ENCODE measurements at regions not wholly inside any gene's neighbourhood (a gene's known extent, or its start where the extent isn't known, plus 50 kb on each side); places are given as distances from the start of the nearest gene placed in this dataset.
"Not testable (repeated sequence)": the region's sequence is repeated elsewhere in the genome, so short reads cannot be mapped to it uniquely, and the experiment has no call there.

- intact Hi-C loops (cut with micrococcal nuclease): no loop called here
Observed at GRCh38 chr11:91075032-91075695, 852.3 kb upstream of the CHORDC1 start.

- intact Hi-C loops (cut with micrococcal nuclease): no loop called here
Observed at GRCh38 chr11:91067666-91068065, 844.8 kb upstream of the CHORDC1 start.

- intact Hi-C loops (cut with micrococcal nuclease): no loop called here
Observed at GRCh38 chr11:91066456-91067047, 843.7 kb upstream of the CHORDC1 start.

GRCh38 chr11:91063399-91063798 is 840.5 kb upstream of the CHORDC1 start:
- intact Hi-C loops (cut with micrococcal nuclease): not testable (repeated sequence)

GRCh38 chr11:91047882-91048281 is 825.0 kb upstream of the CHORDC1 start:
- intact Hi-C loops (cut with micrococcal nuclease): no loop called here

GRCh38 chr11:91046261-91046660 is 823.4 kb upstream of the CHORDC1 start:
- intact Hi-C loops (cut with micrococcal nuclease): no loop called here

GRCh38 chr11:91041626-91042025 is 818.8 kb upstream of the CHORDC1 start:
- intact Hi-C loops (cut with micrococcal nuclease): no loop called here

- intact Hi-C loops (cut with micrococcal nuclease): no loop called here
Observed at GRCh38 chr11:91023731-91024130, 800.9 kb upstream of the CHORDC1 start.

GRCh38 chr11:91011503-91011902 is 788.7 kb upstream of the CHORDC1 start:
- intact Hi-C loops (cut with micrococcal nuclease): no loop called here

GRCh38 chr11:91005458-91005857 is 782.6 kb upstream of the CHORDC1 start:
- intact Hi-C loops (cut with micrococcal nuclease): no loop called here

GRCh38 chr11:90997241-90997640 is 774.4 kb upstream of the CHORDC1 start:
- intact Hi-C loops (cut with micrococcal nuclease): no loop called here

- intact Hi-C loops (cut with micrococcal nuclease): not testable (repeated sequence)
Observed at GRCh38 chr11:90972159-90972558, 749.3 kb upstream of the CHORDC1 start.

- intact Hi-C loops (cut with micrococcal nuclease): no loop called here
Observed at GRCh38 chr11:90947930-90948329, 725.1 kb upstream of the CHORDC1 start.

- intact Hi-C loops (cut with micrococcal nuclease): no loop called here
Observed at GRCh38 chr11:90930252-90930651, 707.4 kb upstream of the CHORDC1 start.

GRCh38 chr11:90919332-90919731 is 696.5 kb upstream of the CHORDC1 start:
- intact Hi-C loops (cut with micrococcal nuclease): no loop called here

- intact Hi-C loops (cut with micrococcal nuclease): no loop called here
Observed at GRCh38 chr11:90916706-90917105, 693.9 kb upstream of the CHORDC1 start.

- intact Hi-C loops (cut with micrococcal nuclease): no loop called here
Observed at GRCh38 chr11:90913131-90913668, 690.4 kb upstream of the CHORDC1 start.

- intact Hi-C loops (cut with micrococcal nuclease): no loop called here
Observed at GRCh38 chr11:90912631-90913030, 689.8 kb upstream of the CHORDC1 start.

GRCh38 chr11:90911192-90911591 is 688.3 kb upstream of the CHORDC1 start:
- intact Hi-C loops (cut with micrococcal nuclease): no loop called here

- intact Hi-C loops (cut with micrococcal nuclease): no loop called here
Observed at GRCh38 chr11:90908074-90908473, 685.2 kb upstream of the CHORDC1 start.

GRCh38 chr11:90895850-90896249 is 673.0 kb upstream of the CHORDC1 start:
- intact Hi-C loops (cut with micrococcal nuclease): no loop called here

- intact Hi-C loops (cut with micrococcal nuclease): no loop called here
Observed at GRCh38 chr11:90890347-90890746, 667.5 kb upstream of the CHORDC1 start.

GRCh38 chr11:90884181-90884580 is 661.3 kb upstream of the CHORDC1 start:
- intact Hi-C loops (cut with micrococcal nuclease): no loop called here

Data from T-helper 1 cell treated with Interleukin-12 subunit alpha and Interleukin-12 subunit beta and Interleukin-4 antibody, amounts not matched to agents 30 ng/mL and 1 ng/mL, for 36 hours (primary cell).